ENCODE measurements at regions not wholly inside any gene's neighbourhood (a gene's known extent, or its start where the extent isn't known, plus 50 kb on each side); places are given as distances from the start of the nearest gene placed in this dataset.

DNA sequence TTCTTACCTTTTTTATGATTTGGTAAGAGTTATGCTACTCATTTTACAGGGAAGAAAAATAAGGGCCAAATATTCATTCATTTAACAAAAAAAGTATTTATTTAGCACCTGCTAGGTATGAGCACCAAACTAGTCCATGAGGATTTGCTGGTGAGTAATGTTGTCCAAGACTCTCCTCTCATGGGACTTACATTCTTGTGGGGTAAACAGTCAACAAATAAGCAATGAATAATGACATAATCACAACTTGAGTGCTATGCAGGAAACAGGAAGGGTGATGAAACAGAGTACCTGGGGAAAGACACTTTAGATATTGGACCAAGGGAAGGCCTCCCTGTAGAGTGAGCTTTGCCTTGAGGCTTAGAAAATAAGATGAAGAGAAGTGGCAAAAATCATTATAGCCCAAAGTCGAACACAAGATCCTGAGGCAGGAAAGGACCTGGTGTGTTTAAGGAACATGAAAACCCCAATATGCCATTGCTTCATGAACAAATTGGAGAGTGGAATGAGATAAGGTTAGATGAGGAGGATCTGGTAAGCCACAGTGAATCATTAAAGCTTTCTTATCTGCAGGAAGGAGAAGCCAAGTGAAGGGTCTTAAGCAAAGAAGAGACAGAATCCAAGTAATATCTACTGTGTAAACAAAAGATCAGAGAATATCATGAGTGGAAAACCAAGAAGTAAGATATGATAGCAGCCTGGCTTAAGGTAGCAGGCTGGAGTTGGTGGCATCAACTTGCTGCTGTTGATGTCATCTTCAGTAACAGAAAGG, 294.5 kb upstream of the NBEA start:
- H3K9me3 ChIP-seq (ENCODE audit: control insufficient read depth, insufficient read depth, low read length) = no peaks in the 10 kb centered on the region; the same call in 1 of the 2 replicates
- no peak overlapping the region for H3K9ac ChIP-seq (ENCODE audit: low read depth, low read length)

DNA sequence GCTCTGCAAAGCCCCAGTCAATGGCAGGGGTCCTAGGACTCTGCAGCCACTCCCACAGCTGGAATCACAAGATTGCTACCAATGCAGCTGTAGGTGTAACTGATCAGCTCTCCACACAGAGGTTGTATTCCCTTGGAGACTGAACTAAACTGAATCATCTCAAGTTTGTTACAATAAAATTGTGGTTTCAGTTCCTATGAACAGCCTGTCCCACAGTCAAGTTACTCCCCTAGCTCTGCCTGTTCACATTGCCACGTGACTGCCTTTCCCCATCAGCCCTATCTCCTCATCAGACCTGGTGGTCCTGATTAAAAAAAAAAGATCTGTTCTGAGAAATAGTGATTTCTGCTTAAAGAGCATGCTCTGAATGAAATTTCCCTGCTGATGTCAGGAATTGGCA, 287.9 kb upstream of the NBEA start:
- Histone ChIP-seq H3K4me1 (ENCODE audit: control insufficient read depth, insufficient read depth, low read length) (no peaks in the 10 kb centered on the region), H3K27ac (ENCODE audit: low read depth, low read length) (no peak overlapping the region), H3K9me3 (ENCODE audit: control insufficient read depth, insufficient read depth, low read length) (no peaks in the 10 kb centered on the region; the same call in 1 of the 2 replicates), H3K9ac (ENCODE audit: low read depth, low read length) (no peak overlapping the region), H3K27me3 (ENCODE audit: control insufficient read depth, insufficient read depth, low read length) (no peaks in the 10 kb centered on the region), H3K4me3 (ENCODE audit: low read depth, low read length) (no peak overlapping the region), H3K36me3 (ENCODE audit: control insufficient read depth, insufficient read depth, low read length) (no peaks in the 10 kb centered on the region)

More for the DNA sequence above, 294.5 kb upstream of the NBEA start:
- no peaks in the 10 kb centered on the region for H3K27me3 ChIP-seq (ENCODE audit: control insufficient read depth, insufficient read depth, low read length)
- H3K4me3 ChIP-seq (ENCODE audit: low read depth, low read length) = no peak overlapping the region
- H3K27ac ChIP-seq (ENCODE audit: low read depth, low read length) = no peak overlapping the region
- H3K4me1 ChIP-seq (ENCODE audit: control insufficient read depth, insufficient read depth, low read length) = no peaks in the 10 kb centered on the region
- no peaks in the 10 kb centered on the region for H3K36me3 ChIP-seq (ENCODE audit: control insufficient read depth, insufficient read depth, low read length)

DNA sequence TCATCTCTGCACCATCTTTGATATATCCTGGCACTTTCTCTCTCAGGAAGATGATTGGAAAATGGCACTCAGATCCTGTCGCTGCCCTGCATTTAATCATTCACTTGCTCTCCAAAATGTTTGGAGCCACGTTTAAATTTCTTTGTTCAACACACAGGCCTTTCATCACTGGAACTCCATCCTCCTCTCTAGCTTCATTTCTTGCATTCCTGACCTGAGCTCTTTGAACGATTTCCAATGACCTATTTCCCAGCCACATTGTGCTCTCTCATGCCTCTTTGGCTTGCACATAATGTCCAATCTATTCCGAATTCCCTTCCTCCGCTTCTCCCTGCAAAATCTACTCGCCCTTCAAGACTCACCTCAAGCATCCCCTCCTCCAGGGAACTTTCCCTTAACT, 287.4 kb upstream of the NBEA start:
- no peaks in the 10 kb centered on the region for H3K27me3 ChIP-seq (ENCODE audit: control insufficient read depth, insufficient read depth, low read length)
- H3K9me3 ChIP-seq (ENCODE audit: control insufficient read depth, insufficient read depth, low read length) = no peaks in the 10 kb centered on the region; the same call in 1 of the 2 replicates
- H3K36me3 ChIP-seq (ENCODE audit: control insufficient read depth, insufficient read depth, low read length) = no peaks in the 10 kb centered on the region
- H3K27ac ChIP-seq (ENCODE audit: low read depth, low read length) = no peak overlapping the region
- H3K4me1 ChIP-seq (ENCODE audit: control insufficient read depth, insufficient read depth, low read length) = no peaks in the 10 kb centered on the region
- no peak overlapping the region for H3K4me3 ChIP-seq (ENCODE audit: low read depth, low read length)
- H3K9ac ChIP-seq (ENCODE audit: low read depth, low read length) = no peak overlapping the region

DNA sequence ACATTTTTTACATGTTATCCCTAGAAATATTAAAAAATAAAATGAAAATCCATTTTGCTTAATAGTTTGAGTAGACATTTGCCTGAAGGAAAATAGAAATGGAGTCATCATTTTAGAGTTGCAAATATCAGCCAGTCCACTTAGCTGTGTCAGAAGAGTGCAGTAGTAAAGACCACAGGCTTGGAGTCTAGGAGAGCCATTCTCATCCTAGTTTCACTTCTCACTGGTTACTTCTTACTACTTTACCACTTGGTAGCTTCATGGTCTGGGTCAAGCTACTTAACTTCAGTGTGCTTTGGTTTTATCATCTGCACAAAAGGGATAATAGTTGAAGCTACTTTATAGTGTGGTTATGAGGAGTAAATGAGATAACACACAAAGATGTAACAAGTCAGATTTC, 286.5 kb upstream of the NBEA start:
- H3K9me3 ChIP-seq (ENCODE audit: control insufficient read depth, insufficient read depth, low read length) = no peaks in the 10 kb centered on the region; the same call in 1 of the 2 replicates
- no peak overlapping the region for H3K27ac ChIP-seq (ENCODE audit: low read depth, low read length)
- no peaks in the 10 kb centered on the region for H3K4me1 ChIP-seq (ENCODE audit: control insufficient read depth, insufficient read depth, low read length)
- H3K36me3 ChIP-seq (ENCODE audit: control insufficient read depth, insufficient read depth, low read length) = no peaks in the 10 kb centered on the region
- no peak overlapping the region for H3K9ac ChIP-seq (ENCODE audit: low read depth, low read length)
- H3K4me3 ChIP-seq (ENCODE audit: low read depth, low read length) = no peak overlapping the region
- H3K27me3 ChIP-seq (ENCODE audit: control insufficient read depth, insufficient read depth, low read length) = no peaks in the 10 kb centered on the region

- H3K27ac ChIP-seq (ENCODE audit: low read depth, low read length) = no peak overlapping the region
- no peak overlapping the region for H3K4me3 ChIP-seq (ENCODE audit: low read depth, low read length)
- no peaks in the 10 kb centered on the region for H3K4me1 ChIP-seq (ENCODE audit: control insufficient read depth, insufficient read depth, low read length)
- no peak overlapping the region for H3K9ac ChIP-seq (ENCODE audit: low read depth, low read length)
- H3K27me3 ChIP-seq (ENCODE audit: control insufficient read depth, insufficient read depth, low read length) = no peaks in the 10 kb centered on the region
- no peaks in the 10 kb centered on the region for H3K9me3 ChIP-seq (ENCODE audit: control insufficient read depth, insufficient read depth, low read length)
- no peaks in the 10 kb centered on the region for H3K36me3 ChIP-seq (ENCODE audit: control insufficient read depth, insufficient read depth, low read length)
These were observed 284.4 kb upstream of the NBEA start for GRCh38 chr13:34657716-34658115.

GRCh38 chr13:34667286-34668218, 274.5 kb upstream of the NBEA start:
- Histone ChIP-seq H3K9me3 (ENCODE audit: control insufficient read depth, insufficient read depth, low read length) (no peaks in the 10 kb centered on the region), H3K4me1 (ENCODE audit: control insufficient read depth, insufficient read depth, low read length) (no peaks in the 10 kb centered on the region), H3K27ac (ENCODE audit: low read depth, low read length) (no peak overlapping the region), H3K27me3 (ENCODE audit: control insufficient read depth, insufficient read depth, low read length) (no peaks in the 10 kb centered on the region), H3K9ac (ENCODE audit: low read depth, low read length) (no peak overlapping the region), H3K36me3 (ENCODE audit: control insufficient read depth, insufficient read depth, low read length) (no peaks in the 10 kb centered on the region), H3K4me3 (ENCODE audit: low read depth, low read length) (no peak overlapping the region)

- Histone ChIP-seq H3K36me3 (ENCODE audit: control insufficient read depth, insufficient read depth, low read length) (no peaks in the 10 kb centered on the region), H3K9me3 (ENCODE audit: control insufficient read depth, insufficient read depth, low read length) (no peaks in the 10 kb centered on the region), H3K4me3 (ENCODE audit: low read depth, low read length) (no peak overlapping the region), H3K4me1 (ENCODE audit: control insufficient read depth, insufficient read depth, low read length) (no peaks in the 10 kb centered on the region), H3K9ac (ENCODE audit: low read depth, low read length) (no peak overlapping the region), H3K27me3 (ENCODE audit: control insufficient read depth, insufficient read depth, low read length) (no peaks in the 10 kb centered on the region), H3K27ac (ENCODE audit: low read depth, low read length) (no peak overlapping the region)
These were observed 270.9 kb upstream of the NBEA start for GRCh38 chr13:34671137-34671536.

- Histone ChIP-seq H3K4me1 (ENCODE audit: control insufficient read depth, insufficient read depth, low read length) (no peaks in the 10 kb centered on the region), H3K9me3 (ENCODE audit: control insufficient read depth, insufficient read depth, low read length) (no peaks in the 10 kb centered on the region), H3K27me3 (ENCODE audit: control insufficient read depth, insufficient read depth, low read length) (no peaks in the 10 kb centered on the region), H3K9ac (ENCODE audit: low read depth, low read length) (no peak overlapping the region), H3K4me3 (ENCODE audit: low read depth, low read length) (no peak overlapping the region), H3K27ac (ENCODE audit: low read depth, low read length) (no peak overlapping the region), H3K36me3 (ENCODE audit: control insufficient read depth, insufficient read depth, low read length) (no peaks in the 10 kb centered on the region)
These were observed 269.4 kb upstream of the NBEA start for GRCh38 chr13:34672631-34673030.

- Histone ChIP-seq H3K9ac (ENCODE audit: low read depth, low read length) (no peak overlapping the region), H3K4me1 (ENCODE audit: control insufficient read depth, insufficient read depth, low read length) (no peaks in the 10 kb centered on the region), H3K4me3 (ENCODE audit: low read depth, low read length) (no peak overlapping the region), H3K9me3 (ENCODE audit: control insufficient read depth, insufficient read depth, low read length) (no peaks in the 10 kb centered on the region), H3K27me3 (ENCODE audit: control insufficient read depth, insufficient read depth, low read length) (no peaks in the 10 kb centered on the region), H3K36me3 (ENCODE audit: control insufficient read depth, insufficient read depth, low read length) (no peaks in the 10 kb centered on the region), H3K27ac (ENCODE audit: low read depth, low read length) (no peak overlapping the region)
These were observed 266.4 kb upstream of the NBEA start for GRCh38 chr13:34675626-34676025.

DNA sequence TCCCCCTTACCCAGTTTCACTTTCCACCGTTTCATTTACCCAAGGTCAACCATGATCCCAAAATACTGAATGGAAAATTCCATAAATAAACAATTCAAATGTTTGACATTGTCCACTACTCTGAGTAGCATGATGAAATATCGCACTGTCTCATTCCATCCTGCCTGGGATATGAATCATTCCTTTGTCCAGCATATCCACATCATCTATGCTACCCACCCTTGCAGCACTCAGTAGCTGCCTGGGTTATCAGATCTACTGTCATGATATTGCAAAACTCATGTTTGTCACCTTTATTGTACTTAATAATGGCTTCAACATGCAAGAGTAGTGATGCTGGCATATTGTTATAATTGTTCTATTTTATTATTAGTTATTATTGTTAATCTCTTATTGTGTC, 263.9 kb upstream of the NBEA start:
- H3K9ac ChIP-seq (ENCODE audit: low read depth, low read length) = no peak overlapping the region
- H3K36me3 ChIP-seq (ENCODE audit: control insufficient read depth, insufficient read depth, low read length) = no peaks in the 10 kb centered on the region
- H3K4me1 ChIP-seq (ENCODE audit: control insufficient read depth, insufficient read depth, low read length) = no peaks in the 10 kb centered on the region
- no peak overlapping the region for H3K4me3 ChIP-seq (ENCODE audit: low read depth, low read length)
- H3K27ac ChIP-seq (ENCODE audit: low read depth, low read length) = no peak overlapping the region
- H3K9me3 ChIP-seq (ENCODE audit: control insufficient read depth, insufficient read depth, low read length) = no peaks in the 10 kb centered on the region
- H3K27me3 ChIP-seq (ENCODE audit: control insufficient read depth, insufficient read depth, low read length) = no peaks in the 10 kb centered on the region

DNA sequence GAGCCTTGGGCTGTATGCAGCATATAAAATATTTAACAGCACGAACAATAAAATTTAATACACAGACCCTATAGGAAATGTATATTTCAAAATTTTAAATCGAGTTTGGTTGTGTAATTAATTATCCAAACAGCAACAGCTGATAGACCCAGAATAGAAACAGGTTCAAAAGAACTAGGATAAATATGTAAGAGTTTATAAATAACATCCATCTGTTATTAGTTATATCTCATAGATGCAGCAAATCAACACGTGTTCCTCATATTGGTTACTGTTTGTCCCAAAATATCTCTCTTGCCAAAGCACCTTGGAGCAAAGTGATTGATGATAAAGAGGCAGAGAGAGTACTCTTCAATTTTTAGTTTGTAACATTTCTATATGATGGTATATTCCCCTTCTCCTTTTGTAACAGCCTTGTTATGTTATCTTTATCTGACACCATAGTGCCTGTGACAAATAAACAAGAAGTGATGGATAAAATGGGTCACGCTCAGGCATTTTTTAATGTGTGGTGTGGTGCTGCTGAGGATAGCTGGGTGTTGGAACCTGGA, 260.6 kb upstream of the NBEA start:
- Histone ChIP-seq H3K27me3 (ENCODE audit: control insufficient read depth, insufficient read depth, low read length) (no peaks in the 10 kb centered on the region), H3K27ac (ENCODE audit: low read depth, low read length) (no peak overlapping the region)

More for the DNA sequence above, 260.6 kb upstream of the NBEA start:
- no peak overlapping the region for H3K9ac ChIP-seq (ENCODE audit: low read depth, low read length)
- H3K4me3 ChIP-seq (ENCODE audit: low read depth, low read length) = no peak overlapping the region
- no peaks in the 10 kb centered on the region for H3K36me3 ChIP-seq (ENCODE audit: control insufficient read depth, insufficient read depth, low read length)
- H3K4me1 ChIP-seq (ENCODE audit: control insufficient read depth, insufficient read depth, low read length) = no peaks in the 10 kb centered on the region
- H3K9me3 ChIP-seq (ENCODE audit: control insufficient read depth, insufficient read depth, low read length) = no peaks in the 10 kb centered on the region
